GM18520 (cell line): ENCODE measurements at regions not wholly inside any gene's neighbourhood (a gene's known extent, or its start where the extent isn't known, plus 50 kb on each side); places are given as distances from the start of the nearest gene placed in this dataset.

Experiments used
- ATAC-seq: cut with Tn5 transposase; IDR thresholded peaks from one replicate; pipeline ENCODE4 v1.9.1; 2021; ENCODE audit not compliant: unreplicated experiment

- ATAC-seq: no peak
Measured at GRCh38 chr10:64477791-64478190, 956.6 kb downstream of the REEP3 start.

GRCh38 chr10:64484811-64485330 lies 963.7 kb downstream of the REEP3 start:
- no peak for ATAC-seq

DNA sequence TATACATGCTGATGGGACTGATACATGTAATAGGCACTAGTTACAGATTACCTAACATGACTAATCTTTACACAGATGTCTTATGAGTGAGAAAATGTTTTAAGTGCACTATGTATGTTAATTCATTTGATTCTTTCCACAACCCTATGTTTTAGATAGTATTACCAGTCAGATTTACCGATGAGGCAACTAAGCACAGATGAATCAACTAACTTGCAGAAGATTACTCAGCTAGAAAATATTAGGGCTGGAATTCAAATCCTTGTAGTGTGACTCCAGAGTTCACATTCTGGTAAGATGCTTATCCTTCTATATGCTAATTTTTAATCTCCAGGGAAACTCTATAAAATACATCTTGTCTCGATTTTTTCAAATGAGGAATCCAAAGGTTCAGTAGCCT lies 964.9 kb downstream of the REEP3 start:
- no peak for ATAC-seq

GRCh38 chr10:64486901-64487300 lies 965.7 kb downstream of the REEP3 start:
- ATAC-seq: no peak

- ATAC-seq: no peak
Measured at GRCh38 chr10:64494901-64495300, 973.7 kb downstream of the REEP3 start.

DNA sequence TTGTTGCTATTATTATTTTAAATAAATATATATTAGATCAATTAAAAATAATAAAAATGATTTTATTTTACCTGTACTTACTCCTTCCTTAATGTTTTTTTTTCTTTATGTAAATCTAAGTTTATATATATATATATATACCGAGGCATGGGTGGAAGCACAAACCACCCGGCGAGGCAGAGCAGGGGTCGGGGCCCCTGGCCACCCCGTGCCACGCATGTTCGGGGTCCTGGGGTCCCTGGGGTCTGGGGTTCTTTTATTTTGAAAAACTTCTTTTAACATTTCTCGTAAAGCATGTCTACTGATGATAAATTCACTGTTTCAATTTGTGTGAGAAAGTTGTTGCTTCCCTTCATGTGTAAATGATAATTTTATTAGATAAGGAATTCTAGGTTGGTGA lies 976.1 kb downstream of the REEP3 start:
- no peak for ATAC-seq

- ATAC-seq: no peak
Measured at GRCh38 chr10:64501807-64502206, 980.6 kb downstream of the REEP3 start.

DNA sequence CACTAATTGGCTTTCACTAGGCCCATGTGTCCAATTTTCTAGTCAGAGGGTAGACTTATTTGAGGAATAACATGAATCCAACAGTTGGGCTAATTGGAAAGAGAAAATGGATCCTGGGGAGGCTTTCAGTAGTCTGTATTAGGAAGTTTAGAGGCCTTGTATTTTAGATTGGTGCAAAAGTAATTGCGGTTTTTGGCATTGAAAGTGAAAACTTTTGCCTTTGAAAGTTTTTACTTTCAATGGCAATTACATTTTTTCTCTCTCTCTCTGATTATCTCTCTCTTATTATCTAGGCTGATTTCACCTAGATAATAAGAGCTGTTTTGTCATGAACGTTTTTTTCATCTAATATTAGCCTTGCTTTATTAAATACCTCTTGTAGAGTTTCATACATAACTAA lies 981.7 kb downstream of the REEP3 start:
- ATAC-seq: no peak

DNA sequence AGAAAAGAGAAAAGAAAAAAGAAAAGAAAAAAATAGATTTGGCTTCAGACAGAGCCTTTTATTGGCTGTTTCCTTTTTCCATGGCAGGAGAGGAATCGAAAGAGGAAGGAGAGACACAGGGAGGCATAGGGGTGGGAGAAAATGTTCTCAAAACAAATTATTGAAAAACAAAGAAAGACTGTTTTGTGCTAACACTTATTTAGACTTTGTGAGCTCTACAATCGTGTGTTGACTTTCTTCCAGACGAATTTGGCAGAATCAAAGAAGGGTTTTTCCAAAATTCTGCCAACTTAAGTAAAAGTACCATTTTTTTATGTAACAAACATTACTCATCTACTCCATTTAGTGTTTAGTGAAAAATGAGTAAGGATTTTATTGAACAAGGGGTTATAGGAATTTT lies 982.2 kb downstream of the REEP3 start:
- no peak for ATAC-seq

DNA sequence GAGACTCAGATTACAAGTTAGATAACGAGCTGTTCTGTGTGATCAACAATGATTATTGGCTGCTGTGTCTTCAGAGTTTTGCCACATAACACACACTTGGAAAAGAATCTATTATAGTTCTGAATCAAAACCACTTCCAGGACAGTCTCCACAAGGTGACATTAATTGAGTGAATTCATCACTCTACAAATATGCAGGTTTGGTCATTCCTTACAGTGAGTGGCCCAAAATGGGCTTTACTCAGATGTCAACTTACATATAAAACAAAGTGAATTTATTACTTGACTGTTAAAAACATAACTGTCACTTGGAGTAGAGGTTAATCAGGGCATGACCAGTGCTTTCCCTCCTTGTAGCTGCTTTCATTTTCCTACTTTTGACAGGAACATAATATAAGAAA lies 984.3 kb downstream of the REEP3 start:
- ATAC-seq: no peak

GRCh38 chr10:64506963-64507362 lies 985.8 kb downstream of the REEP3 start:
- ATAC-seq: no peak

- no peak for ATAC-seq
Measured at GRCh38 chr10:64507651-64508028, 986.4 kb downstream of the REEP3 start.

DNA sequence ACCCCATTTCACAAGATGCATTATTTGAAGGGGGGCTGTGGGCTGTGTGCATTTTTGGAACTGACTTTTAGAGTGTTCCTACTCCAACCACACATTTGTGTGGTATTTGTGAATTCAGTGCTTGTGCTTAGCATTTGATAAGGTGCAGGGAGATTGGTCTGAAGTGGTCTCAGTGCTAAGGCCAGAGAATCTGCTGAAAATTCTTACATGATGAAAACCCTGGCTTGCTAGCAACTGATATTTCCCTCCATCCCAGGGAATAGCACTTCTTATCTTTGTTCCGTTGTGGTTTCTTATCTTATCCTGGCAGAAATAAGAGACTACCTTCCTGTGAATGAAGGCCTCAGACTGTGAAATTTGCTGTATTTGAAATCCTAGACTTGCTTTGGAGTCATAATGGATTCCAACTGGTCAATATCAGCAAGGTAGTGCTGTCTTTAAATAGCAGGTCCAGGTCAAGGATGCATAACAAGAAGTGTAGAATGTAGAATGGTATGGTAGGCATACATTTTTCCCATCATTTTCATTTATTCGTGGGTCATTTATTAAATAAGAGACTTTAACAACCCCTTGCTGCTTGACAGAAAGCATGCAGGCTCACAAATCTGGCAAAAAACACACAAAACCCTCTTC lies 986.9 kb downstream of the REEP3 start:
- no peak for ATAC-seq

GRCh38 chr10:64515970-64516699 lies 994.9 kb downstream of the REEP3 start:
- no peak for ATAC-seq

- no peak for ATAC-seq
Measured at GRCh38 chr10:64518456-64518855, 997.3 kb downstream of the REEP3 start.

DNA sequence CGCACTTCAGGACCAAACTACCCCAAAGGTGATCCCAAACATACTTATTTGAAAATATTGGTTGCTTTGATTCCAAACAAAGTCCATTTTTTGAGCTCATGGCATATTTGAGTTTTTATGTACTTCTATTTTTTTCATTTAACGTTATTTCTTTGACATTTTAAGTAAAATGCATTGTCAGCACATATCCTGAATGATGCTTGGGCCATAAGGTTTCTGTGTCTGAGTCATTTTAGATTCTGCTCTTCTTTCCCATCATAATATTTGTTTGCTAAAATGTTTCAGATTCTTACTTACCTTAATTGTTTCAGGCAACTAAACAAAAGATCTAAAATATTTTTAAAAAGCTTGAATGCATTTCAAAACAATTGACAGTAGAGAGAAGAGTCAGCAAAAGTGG lies 998.2 kb downstream of the REEP3 start:
- no peak for ATAC-seq

DNA sequence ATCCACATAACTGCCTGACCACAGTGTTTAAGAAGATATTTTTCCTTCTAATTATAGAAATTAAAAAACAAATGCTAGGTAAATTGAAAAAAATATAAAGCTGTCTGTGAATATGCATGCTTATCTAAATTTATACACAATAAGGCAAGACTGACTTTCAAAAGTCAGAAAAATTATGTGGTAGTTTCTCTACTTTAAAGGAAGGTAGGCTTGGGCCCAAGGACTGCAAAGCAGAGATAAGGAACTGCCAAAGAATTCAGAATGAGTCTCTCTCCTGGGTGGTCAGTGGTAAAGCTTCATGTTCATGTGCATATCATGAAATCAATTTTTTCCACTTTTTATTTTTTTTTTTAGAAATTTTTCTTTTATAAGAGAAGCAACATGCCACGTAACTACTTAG lies 998.6 kb downstream of the REEP3 start:
- no peak for ATAC-seq

- ATAC-seq: no peak
Measured at GRCh38 chr10:64523065-64523759, 1002.0 kb downstream of the REEP3 start.

GRCh38 chr10:64528294-64529002 lies 1007.2 kb downstream of the REEP3 start:
- ATAC-seq: no peak

DNA sequence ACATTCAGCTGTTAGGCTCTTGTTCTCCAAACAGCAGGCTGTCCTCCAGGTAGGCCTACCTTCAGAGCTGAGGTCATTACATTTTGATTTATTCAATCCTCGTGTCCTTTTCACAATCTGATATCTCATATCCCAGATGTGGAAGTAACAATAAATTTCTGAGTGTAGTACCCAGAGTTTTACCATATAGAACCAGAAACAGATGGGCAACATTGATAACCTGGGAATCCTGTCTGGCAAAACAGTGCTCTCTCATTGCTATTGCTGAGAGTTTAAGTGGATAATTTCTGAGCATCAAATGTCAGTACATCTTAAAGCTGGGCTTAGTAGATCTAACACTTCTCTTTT lies 1007.8 kb downstream of the REEP3 start:
- no peak for ATAC-seq

GRCh38 chr10:64534616-64535015 lies 1013.4 kb downstream of the REEP3 start:
- no peak for ATAC-seq
